Breast epithelium (tissue), 3 donors: ENCODE measurements at regions not wholly inside any gene's neighbourhood (a gene's known extent, or its start where the extent isn't known, plus 50 kb on each side); places are given as distances from the start of the nearest gene placed in this dataset.

ENCODE experiments used
- CTCF ChIP-seq, 3 donors: fragments of 450-650 bp; IDR thresholded peaks; one replicate each; pipeline ENCODE4 v1.5.1; 2016 to 2017; ENCODE audit warnings: antibody characterized with exemption in 3 of 3, mild to moderate bottlenecking in 3 of 3, moderate library complexity in 3 of 3
- POLR2A ChIP-seq: fragments of 450-650 bp; IDR thresholded peaks from one replicate; pipeline ENCODE4 v1.6.1; 2016; ENCODE audit warnings: antibody characterized with exemption, mild to moderate bottlenecking, moderate library complexity
- POLR2AphosphoS5 ChIP-seq, 3 donors: sonication (generic); formaldehyde crosslinking; IDR thresholded peaks; one replicate each; pipeline ENCODE4 v1.6.1; 2017; ENCODE audit warnings: antibody characterized with exemption in 3 of 3

GRCh38 chr6:167548451-167548850 lies 223.6 kb downstream of the TTLL2 start:
- no peak for TF ChIP-seq CTCF (IDR thresholded peaks at IDR 0.05)
- TF ChIP-seq POLR2AphosphoS5 (IDR thresholded peaks at IDR 0.05): no peak
- TF ChIP-seq POLR2A: no peak
